ENCODE measurements at regions not wholly inside any gene's neighbourhood (a gene's known extent, or its start where the extent isn't known, plus 50 kb on each side); places are given as distances from the start of the nearest gene placed in this dataset.
"Not testable (repeated sequence)": the region's sequence is repeated elsewhere in the genome, so short reads cannot be mapped to it uniquely, and the experiment has no call there.

- DNase-seq: no peak
These were observed 286.4 kb downstream of the PRDM5 start for GRCh38 chr4:120636120-120636630.

DNA sequence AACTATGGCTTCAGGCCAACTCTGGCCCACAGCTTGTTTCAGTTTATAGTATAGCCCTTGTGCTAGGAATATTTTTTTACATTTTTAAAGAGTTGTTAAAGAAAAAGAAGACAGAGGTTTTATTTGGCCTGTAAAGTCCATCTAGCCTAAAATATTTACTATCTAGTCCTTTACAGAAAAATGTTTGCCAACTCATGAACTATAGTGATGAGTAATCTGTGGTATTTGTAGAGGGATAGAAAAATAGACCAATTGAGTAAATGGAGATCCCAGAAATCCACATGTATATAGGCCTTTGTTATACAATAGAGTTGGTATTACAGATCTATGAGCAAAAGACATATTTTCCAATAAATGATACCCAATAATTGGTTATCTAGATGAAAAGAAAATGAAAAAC is 288.7 kb downstream of the PRDM5 start:
- DNase-seq: no peak

GRCh38 chr4:120630427-120630826 is 292.1 kb downstream of the PRDM5 start:
- DNase-seq: no peak

DNA sequence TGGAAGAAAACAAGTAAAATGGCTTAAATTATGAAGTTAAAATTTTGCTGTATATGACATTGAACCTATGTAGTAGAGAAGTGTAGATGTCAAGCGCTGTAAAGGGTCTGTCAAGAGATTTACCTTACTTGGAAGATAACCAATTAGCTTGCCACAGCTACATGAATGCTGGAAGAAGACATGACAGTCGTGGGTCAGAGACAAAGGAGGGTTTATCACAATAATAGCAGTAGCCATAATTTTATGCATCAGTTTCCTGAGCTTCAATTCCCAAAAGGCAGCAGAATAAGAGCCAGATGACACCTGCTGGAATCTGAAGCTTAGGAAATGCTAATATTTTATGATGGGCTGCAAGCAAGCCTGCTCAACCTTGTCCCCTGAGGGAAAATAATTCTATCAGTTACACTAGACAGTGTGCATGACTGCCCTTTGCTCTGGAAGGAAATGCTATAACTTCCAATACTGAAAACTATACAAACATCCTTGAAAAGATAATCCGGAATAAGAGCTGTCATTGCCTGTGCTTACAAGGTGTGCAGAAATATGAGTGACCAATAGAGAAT is 292.9 kb downstream of the PRDM5 start:
- no peak for DNase-seq

DNA sequence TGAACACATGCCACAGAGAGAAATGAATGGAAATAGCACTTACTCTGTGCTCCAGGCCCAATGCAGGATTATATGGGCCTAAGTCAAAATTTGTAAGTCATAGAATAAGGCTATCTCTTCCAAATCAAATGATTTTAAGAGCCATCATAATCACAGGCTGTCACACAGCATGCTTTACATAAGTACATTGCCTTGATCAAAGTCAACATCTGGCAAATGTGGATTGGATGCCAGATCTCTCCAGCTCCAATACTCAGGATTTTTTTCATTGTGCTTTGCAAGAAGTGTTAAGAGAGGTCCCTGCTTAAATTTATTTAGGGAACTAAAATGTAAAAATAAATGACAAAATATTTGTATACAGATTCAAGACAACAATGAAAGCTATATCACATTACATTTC is 299.9 kb downstream of the PRDM5 start:
- no peak for DNase-seq

DNA sequence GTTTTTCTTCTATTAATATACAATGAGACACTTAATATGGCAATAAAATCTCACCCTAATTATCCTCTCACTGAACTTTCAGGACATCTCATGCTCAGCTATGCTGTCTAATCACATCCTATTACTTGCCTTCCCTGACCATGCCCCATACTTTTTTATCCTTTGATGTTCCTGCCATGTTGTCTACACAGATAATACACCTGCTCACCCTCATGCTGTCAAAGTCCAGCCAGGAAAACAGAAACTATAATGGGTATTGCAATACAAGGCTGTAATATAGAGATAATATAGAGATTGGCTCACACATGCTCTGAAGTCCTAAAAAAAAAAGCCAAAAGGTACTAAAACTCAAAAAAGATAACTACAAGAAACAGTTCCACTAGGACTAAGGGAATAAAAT is 305.4 kb downstream of the PRDM5 start:
- DNase-seq: no peak

DNA sequence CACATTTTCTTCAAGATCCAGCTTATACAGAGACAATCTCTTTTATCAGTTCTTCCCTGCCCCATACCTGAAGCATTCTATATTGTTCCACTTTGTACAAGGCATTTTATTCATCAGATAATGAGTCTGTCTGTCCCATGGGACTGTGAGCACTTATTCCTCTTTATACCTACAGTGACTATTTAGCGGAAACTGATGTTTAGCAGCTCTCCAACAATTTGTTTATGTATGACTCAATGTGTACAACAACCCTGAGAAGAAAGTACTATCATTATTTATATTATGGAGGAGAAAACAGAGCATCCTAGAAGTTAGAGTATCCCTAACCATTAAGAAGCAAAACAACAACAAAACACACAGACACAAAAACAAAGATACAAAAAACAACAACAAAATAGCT is 306.5 kb downstream of the PRDM5 start:
- DNase-seq: no peak

DNA sequence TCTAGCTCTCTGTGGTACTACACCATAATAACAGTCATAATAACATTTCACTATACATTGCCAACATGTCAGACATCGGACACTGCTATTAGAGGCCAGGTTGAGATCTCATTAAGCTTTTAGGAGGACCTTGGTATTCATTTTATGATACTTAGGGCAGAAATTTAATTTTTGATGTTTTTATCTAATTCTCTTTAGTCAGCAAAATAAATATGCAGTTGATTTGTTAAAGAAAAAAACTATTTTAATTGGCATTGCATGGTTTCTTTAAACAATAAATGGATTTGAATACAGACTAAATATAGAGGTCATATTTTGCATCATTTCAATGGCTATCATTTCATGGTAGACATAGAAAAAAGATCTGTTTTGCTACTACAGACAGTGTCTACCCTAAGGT is 308.7 kb downstream of the PRDM5 start:
- no peak for DNase-seq

DNA sequence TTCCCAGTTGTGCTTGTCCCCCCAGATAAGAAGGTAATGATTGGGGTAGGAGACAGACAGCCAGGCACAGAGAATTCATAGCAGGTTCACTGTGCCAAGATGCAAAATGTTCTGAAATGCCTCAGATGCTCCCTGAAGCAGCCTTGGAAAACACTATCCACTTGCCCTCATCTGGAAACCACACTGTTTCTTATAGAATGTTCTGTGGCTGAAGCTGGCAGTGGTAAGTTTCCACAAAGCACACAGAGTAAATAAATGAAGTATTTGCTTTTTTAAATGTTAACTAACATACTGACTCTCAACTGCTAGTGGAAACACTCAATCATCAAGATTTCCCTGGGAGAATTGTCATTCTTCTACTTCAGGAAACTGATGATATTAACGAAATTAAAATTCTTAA is 311.4 kb downstream of the PRDM5 start:
- no peak for DNase-seq

DNA sequence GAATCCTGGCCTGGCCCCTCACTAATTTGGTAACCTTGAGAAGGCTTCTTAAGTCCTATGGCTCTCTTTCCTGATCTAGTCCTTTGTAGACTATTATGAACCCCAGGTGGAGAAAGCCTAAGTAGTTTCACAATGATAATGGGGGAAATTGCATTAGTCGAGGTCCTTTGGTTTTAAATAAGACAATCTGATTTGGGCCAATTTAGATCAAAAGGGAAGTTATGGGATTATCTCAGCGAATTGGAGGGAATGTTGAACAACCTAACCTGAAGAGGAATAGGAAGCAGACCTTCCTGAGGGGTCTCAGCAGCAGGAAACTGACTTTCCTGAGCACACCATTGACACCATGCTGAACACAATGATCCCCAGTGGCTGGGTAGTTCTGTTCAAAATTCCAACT is 331.5 kb downstream of the PRDM5 start:
- DNase-seq: no peak

- no peak for DNase-seq
These were observed 332.7 kb downstream of the PRDM5 start for GRCh38 chr4:120589787-120590186.

DNA sequence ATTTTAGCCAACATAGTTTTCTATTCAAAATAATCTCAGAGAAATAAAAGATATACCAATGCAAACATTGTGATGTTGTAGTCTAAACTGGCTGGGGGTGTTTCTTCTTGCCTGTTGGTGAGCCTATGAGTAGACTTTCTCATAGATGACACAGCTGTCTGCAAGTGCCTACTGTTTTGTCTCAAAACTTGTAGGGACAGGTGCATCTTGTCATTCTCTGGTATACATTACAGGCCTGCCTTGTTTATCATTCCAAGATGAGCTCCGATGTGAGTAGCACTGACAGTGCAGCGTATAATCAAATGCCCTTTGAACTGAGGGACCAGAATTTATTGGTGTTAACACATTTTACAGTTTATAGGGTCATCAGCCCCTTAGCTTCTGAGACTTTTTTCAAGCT is 353.8 kb downstream of the PRDM5 start:
- no peak for DNase-seq

GRCh38 chr4:120561648-120562047 is 360.9 kb downstream of the PRDM5 start:
- no peak for DNase-seq

- DNase-seq: no peak
These were observed 365.2 kb downstream of the PRDM5 start for GRCh38 chr4:120557372-120557771.

- no peak for DNase-seq
These were observed 367.5 kb downstream of the PRDM5 start for GRCh38 chr4:120555058-120555457.

DNA sequence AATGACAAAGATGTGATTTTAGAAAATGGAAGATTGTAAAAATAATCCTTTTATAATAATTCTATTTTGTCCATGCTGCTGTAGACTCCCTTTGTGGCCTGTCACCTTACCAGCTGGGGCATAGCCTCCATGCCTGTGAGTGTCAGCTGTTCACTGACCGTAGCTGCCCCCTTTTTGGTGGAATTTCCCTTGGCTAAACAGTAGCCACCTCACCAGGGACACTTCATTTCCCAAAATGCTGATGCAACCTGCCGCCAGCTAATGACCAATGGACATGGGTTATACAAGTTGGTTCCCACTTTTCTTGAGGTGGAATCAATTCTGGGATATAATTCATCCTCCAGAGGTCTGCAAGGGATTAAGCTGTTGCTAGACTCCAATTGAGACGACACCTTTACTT is 368.4 kb downstream of the PRDM5 start:
- DNase-seq: no peak

DNA sequence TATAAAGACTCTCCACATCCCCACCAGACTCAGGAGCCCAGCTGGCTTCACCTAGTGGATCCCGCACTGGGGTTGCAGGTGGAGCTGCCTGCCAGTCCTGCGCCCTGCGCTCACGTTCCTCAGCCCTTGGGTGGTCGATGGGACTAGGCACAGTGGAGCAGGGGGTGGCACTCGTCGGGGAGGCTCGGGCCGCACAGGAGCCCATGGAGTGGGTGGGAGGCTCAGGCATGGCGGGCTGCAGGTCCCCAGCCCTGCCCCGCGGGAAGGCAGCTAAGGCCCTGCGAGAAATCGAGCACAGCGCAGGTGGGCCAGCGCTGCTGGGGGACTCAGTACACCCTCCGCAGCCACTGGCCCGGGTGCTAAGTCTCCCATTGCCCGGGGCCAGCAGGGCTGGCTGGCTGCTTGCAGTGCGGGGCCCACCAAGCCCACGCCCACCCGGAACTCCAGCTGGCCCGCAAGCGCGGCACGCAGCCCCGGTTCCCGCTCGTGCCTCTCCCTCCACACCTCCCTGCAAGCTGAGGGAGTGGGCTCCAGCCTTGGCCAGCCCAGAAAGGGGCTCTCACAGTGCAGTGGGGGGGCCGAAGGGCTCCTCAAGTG is 371.8 kb downstream of the PRDM5 start:
- DNase-seq: not testable (repeated sequence)

DNA sequence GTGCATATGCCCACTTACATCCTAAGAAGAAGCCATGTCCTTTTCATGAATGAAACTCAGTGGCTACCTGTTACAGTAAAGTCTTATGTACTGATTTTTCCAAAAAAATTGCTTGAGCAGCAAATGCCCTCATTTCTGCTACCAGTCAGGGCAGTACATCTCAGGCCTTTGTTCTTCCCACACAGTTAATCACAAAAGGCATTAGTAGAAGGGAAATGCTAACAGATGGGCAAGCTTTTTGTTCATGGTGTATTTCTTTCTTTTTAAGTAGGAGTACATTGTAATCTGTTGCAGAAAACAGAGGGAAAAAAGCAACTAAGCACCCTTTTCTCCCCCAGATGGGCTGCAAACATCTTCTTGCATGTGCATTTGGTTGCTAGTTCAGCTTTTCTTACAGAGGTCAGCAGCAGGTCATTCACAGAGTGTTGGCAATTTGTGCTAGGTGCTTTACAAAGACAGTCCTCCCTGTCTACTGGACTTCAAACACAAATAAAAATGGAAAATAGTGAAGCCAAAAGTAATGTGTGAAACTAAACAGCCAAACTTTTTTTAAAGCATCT is 373.4 kb downstream of the PRDM5 start:
- DNase-seq: no peak

- DNase-seq: no peak
These were observed 377.1 kb downstream of the PRDM5 start for GRCh38 chr4:120545391-120545790.

GRCh38 chr4:120544838-120545237 is 377.7 kb downstream of the PRDM5 start:
- DNase-seq: no peak

DNA sequence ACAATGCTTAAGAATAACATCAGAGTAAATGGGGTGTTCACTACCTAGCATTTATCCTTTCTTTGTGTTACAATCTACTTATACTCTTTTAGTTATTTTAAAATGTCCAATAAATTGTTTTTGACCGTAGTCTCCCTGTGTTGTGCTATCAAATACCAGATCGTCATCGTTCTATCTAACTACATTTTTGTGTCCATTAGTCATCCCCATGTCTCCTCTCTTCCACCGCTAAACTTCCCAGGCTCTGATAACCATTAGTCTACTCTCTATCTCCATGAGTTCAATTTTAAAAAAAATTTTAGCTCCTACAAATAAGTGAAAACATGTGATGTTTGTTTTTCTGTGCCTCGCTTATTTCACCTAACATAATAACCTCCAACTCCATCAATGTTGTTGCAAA is 381.9 kb downstream of the PRDM5 start:
- no peak for DNase-seq

GRCh38 chr4:120536884-120537283 is 385.6 kb downstream of the PRDM5 start:
- no peak for DNase-seq

DNA sequence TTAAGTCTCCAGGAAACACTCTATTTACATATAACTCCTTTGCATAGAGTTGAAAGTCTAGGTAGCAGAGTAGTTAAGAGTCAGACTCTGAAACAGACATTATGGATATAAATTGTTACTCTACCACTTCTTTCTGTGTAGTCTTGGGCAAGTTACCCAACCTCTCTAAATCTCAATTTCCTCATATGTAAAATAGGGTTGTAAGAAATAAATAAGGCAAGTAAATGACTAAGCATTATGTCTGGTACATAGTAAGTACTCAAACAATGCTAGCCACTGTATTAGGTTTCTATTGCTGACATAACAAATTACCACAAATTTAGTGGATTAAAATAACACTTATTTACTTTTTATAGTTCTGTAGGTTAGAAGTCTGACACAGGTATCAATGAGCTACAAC is 394.1 kb downstream of the PRDM5 start:
- DNase-seq: no peak

GRCh38 chr4:120526033-120526432 is 396.5 kb downstream of the PRDM5 start:
- DNase-seq: no peak

DNA sequence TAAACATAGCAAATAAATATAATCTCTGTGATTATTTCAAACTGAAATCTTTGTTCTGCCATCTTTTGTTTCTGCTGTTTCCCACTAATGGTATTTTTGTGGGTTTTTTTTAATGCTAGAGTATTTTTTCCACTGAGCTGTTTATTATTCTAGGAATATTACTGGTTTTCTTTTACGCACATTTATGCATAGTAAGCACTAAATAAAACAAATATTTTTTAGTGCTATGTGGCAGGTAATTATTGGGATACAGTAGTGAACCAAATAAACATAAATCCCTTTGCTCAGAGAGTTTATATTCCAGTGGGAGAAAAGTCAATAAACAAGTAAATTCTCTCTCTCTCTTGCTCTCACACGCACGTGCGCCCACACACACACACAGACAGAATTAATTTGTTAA is 397.4 kb downstream of the PRDM5 start:
- no peak for DNase-seq
